TTC549 (cell line): ENCODE measurements at regions not wholly inside any gene's neighbourhood (a gene's known extent, or its start where the extent isn't known, plus 50 kb on each side); places are given as distances from the start of the nearest gene placed in this dataset.

Experiments
- FAIRE-seq: peaks from 2 replicates; lab custom pipeline; 2012; peaks lifted over from hg19 to GRCh38; lab: Jason Lieb, UNC

DNA sequence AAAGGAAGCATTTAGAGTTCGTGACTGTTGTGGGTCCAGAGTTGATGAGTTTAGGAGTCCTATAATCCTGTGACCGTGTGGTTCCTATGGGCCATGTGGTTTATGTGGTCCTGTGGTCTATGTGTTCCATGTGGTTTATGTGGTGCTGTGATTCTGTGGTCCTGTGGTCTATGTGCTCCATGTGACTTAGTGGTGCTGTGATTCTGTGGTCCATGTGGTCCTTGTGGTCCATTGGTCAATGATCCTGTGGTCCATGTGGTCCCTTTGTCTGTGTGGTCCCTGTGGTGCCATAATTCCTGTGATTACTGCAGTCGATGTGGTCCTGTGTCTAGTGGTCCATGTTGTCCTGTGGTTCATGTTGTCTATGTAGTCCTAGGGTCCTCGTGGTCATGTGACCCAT, 167.3 kb downstream of the TMEM18 start:
- FAIRE-seq = no peak

GRCh38 chr2:508121-508520, 169.1 kb downstream of the TMEM18 start:
- FAIRE-seq = no peak

DNA sequence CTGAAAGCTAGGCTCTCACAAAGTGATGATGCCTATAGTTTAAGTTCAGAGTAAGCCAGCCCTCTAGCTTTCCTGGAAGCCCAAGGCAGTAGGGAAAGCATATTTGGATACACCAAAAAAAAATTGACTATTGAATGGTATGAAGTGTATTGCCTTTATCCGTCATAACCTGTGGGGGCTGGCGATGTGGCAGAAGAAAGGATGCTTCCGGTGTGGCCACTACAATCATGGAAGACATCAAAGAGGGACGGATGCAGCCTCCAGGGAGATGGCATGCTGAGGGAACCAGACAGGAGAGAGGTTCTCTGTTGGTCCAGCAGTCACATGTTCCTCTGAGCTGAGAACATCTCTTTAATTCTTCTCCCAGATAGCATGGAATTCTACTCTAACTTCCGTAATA, 170.3 kb downstream of the TMEM18 start:
- FAIRE-seq = no peak

- FAIRE-seq = no peak
These were observed 170.8 kb downstream of the TMEM18 start for GRCh38 chr2:506451-506850.

DNA sequence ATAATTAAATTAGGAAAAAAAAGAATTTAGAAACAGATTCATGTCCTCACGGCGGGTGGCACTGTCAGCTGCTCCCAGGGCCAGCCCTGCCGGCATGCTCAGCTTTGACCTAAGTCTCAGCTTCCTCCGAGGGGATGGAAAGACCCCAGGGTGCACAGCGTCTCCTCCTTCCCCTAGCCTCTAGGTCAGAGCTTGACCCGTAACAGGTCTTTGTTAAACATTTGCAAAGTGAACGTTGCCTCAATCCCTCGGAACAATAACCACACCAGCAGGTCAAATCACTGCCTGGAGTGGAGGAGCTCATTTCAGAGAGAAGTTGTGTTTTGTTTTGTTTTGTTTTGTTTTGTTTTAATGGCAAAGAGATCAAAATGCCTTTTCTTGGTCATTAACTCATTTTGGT, 171.3 kb downstream of the TMEM18 start:
- no peak for FAIRE-seq

GRCh38 chr2:503288-503999, 173.8 kb downstream of the TMEM18 start:
- no peak for FAIRE-seq

GRCh38 chr2:502831-503230, 174.4 kb downstream of the TMEM18 start:
- no peak for FAIRE-seq

DNA sequence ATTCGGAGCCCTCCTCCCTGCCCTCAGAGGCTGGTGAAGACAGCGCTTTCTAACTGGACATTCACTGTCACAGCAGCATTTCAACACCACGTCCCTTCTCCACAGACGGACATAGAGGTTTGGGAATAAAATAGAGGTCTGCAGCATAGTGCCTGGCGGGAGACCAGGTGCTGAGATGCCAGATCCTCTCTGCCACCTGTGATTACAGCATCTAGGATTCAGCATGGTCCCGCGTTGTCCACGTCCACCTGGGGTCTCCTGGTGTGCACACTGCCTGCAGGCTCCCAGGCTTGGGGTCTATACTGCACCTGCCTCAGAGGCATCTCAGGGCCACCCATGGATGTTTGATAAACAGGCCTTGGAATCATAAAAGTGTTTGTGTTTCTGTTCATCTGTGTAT, 175.5 kb downstream of the TMEM18 start:
- no peak for FAIRE-seq

GRCh38 chr2:501130-501529, 176.1 kb downstream of the TMEM18 start:
- FAIRE-seq = no peak

- FAIRE-seq = no peak
These were observed 177.5 kb downstream of the TMEM18 start for GRCh38 chr2:499726-500125.

GRCh38 chr2:498493-499178, 178.6 kb downstream of the TMEM18 start:
- FAIRE-seq = no peak

GRCh38 chr2:497770-498492, 179.3 kb downstream of the TMEM18 start:
- FAIRE-seq = no peak

DNA sequence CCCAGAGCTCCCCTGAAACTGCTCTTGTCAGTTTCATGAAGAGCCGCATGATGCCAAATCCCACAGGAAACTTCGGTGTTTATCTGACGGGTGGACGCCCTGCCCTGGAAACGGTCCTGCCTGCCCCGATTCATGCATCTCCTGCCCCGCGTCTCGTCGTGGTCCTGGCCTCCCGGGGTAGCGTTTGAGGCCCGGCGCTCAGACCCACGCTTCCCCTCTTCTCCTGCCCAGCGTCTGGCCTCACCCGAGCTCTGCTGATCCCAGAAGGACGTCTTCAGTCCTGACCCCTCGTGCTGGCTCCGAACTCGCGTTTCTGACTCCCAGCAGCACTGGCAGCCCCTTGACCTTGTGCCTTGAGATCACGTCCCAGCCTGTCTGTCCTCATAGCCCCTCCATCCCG, 180.5 kb downstream of the TMEM18 start:
- FAIRE-seq = no peak

- FAIRE-seq = no peak
These were observed 181.4 kb downstream of the TMEM18 start for GRCh38 chr2:495745-496275.

GRCh38 chr2:494853-495252, 182.4 kb downstream of the TMEM18 start:
- no peak for FAIRE-seq

DNA sequence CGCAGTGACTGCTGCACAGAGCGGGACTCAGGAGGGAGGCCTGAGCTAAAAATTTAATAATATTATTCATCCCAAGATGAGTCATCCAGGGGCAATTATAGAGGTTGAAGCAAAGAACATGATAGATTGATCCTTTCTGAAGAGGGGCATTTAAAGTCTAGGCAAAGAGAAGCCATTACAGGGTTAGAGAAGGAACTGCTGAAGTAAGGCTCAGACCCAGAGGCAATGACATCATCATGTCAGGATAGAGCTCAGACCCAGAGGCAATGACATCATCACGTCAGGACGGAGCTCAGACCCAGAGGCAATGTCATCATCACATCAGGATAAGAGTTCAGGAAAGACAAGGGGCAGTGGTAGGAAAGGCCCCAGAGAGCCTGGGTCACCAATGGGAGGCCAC, 184.0 kb downstream of the TMEM18 start:
- FAIRE-seq = no peak

DNA sequence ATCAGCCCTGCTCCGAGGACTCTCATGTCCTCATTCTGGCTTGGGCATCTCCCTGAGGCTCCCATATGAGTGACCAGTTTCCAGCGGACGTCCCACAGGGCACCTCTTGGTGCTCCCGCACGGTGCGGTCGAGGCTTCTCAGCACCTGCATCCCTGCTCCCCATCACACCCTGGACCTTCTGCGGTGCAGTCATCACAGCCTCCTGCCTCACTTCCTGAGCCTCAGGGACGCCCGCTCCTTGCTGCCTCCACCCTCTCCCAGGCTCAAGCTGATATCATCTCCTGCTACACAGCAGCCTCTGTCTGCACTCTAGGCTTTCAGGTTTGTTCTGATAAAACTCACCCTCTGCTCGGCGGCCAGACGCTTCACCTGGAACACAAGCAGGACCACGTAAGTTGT, 185.0 kb downstream of the TMEM18 start:
- no peak for FAIRE-seq

GRCh38 chr2:489838-490237, 187.4 kb downstream of the TMEM18 start:
- no peak for FAIRE-seq

- no peak for FAIRE-seq
These were observed 188.1 kb downstream of the TMEM18 start for GRCh38 chr2:489084-489483.

- no peak for FAIRE-seq
These were observed 189.8 kb downstream of the TMEM18 start for GRCh38 chr2:487186-488079.

DNA sequence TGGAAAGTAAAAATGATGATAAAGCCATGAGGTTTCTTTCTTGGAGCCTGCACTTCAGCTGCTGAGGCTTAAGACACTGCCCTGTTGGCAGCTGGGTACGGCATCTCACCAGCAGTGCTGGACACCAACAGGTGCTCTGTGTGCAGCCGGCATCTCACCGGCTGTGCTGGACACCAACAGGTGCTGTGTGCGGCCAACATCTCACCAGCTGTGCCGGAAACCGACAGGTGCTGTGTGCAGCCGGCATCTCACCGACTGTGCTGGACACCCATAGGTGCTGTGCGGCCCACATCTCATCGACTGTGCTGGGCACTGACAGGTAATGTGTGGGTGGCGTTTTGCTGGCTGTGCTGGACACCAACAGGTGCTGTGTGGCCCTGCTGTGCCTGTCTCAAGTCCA, 190.8 kb downstream of the TMEM18 start:
- FAIRE-seq = no peak

GRCh38 chr2:481388-481787, 193.5 kb upstream of the ALKAL2 start:
- FAIRE-seq = no peak
